PFSK-1 (cell line): ENCODE measurements at regions not wholly inside any gene's neighbourhood (a gene's known extent, or its start where the extent isn't known, plus 50 kb on each side); places are given as distances from the start of the nearest gene placed in this dataset.

ENCODE experiments used
- POLR2AphosphoS5 ChIP-seq: IDR thresholded peaks from 2 replicates; pipeline ENCODE4 v1.6.1; 2012; ENCODE audit warnings: low read depth, mild to moderate bottlenecking, control low read depth, low read length, moderate library complexity
- TF ChIP-seq, protein P1 (sequence below), 2 experiments: IDR thresholded peaks; 2 replicates each; pipeline versions ENCODE4 v1.6.1 to v1.8.0; 2011 to 2012; ENCODE audit warnings: low read depth in 2 of 2, low read length in 2 of 2, control low read depth in 1 of 2, inconsistent platforms in 1 of 2, mild to moderate bottlenecking in 1 of 2, moderate library complexity in 1 of 2; ENCODE audit not compliant: insufficient read depth in 1 of 2

DNA sequence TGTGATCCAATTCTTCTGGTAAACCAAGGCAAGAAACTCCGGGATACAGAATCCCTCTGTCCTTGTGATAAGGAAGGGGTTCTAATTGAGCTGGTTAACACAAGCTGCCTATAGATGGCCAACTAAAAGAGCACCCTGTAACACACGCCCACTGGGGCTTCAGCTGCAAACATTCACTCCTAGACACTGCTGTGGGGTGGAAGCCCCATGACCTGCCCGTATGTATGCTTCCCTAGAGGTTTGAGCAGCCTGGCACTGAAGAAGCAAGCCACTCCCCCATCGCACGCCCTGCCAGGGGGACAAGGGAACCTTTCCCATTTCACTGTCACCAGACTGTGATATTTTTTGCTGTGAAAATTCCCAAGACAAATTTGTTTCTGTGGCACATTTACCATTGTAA, 516.9 kb upstream of the GOLIM4 start:
- no peak for TF ChIP-seq POLR2AphosphoS5
- TF ChIP-seq, protein P1, sequence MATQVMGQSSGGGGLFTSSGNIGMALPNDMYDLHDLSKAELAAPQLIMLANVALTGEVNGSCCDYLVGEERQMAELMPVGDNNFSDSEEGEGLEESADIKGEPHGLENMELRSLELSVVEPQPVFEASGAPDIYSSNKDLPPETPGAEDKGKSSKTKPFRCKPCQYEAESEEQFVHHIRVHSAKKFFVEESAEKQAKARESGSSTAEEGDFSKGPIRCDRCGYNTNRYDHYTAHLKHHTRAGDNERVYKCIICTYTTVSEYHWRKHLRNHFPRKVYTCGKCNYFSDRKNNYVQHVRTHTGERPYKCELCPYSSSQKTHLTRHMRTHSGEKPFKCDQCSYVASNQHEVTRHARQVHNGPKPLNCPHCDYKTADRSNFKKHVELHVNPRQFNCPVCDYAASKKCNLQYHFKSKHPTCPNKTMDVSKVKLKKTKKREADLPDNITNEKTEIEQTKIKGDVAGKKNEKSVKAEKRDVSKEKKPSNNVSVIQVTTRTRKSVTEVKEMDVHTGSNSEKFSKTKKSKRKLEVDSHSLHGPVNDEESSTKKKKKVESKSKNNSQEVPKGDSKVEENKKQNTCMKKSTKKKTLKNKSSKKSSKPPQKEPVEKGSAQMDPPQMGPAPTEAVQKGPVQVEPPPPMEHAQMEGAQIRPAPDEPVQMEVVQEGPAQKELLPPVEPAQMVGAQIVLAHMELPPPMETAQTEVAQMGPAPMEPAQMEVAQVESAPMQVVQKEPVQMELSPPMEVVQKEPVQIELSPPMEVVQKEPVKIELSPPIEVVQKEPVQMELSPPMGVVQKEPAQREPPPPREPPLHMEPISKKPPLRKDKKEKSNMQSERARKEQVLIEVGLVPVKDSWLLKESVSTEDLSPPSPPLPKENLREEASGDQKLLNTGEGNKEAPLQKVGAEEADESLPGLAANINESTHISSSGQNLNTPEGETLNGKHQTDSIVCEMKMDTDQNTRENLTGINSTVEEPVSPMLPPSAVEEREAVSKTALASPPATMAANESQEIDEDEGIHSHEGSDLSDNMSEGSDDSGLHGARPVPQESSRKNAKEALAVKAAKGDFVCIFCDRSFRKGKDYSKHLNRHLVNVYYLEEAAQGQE (IDR thresholded peaks at IDR 0.05; ENCODE audit: insufficient read depth in 1 of 2, low read depth in 2 of 2, low read length in 2 of 2): no peak
